ELR (cell line): ENCODE measurements at regions not wholly inside any gene's neighbourhood (a gene's known extent, or its start where the extent isn't known, plus 50 kb on each side); places are given as distances from the start of the nearest gene placed in this dataset.
"Not testable (repeated sequence)": the region's sequence is repeated elsewhere in the genome, so short reads cannot be mapped to it uniquely, and the experiment has no call there.

Source experiments
- DNase-seq: peaks from one replicate; pipeline ENCODE4 v3.0.0-alpha.2; 2015; ENCODE audit warnings: low read depth

- no peak for DNase-seq
Observed at GRCh38 chrX:143455046-143455445, 62.2 kb downstream of the SPANXN3 start.

GRCh38 chrX:143437439-143437838, 79.8 kb downstream of the SPANXN3 start:
- DNase-seq: peak; percentile 13

GRCh38 chrX:143435916-143436315, 81.4 kb downstream of the SPANXN3 start:
- DNase-seq: no peak

- DNase-seq: no peak
Observed at GRCh38 chrX:143429811-143430210, 87.5 kb downstream of the SPANXN3 start.

GRCh38 chrX:143429131-143429530, 88.1 kb downstream of the SPANXN3 start:
- DNase-seq: peak; percentile 4

- DNase-seq: no peak
Observed at GRCh38 chrX:143401160-143401559, 116.1 kb downstream of the SPANXN3 start.

GRCh38 chrX:143378851-143379250, 138.4 kb downstream of the SPANXN3 start:
- DNase-seq: no peak

- no peak for DNase-seq
Observed at GRCh38 chrX:143363419-143363818, 153.9 kb downstream of the SPANXN3 start.

- no peak for DNase-seq
Observed at GRCh38 chrX:143340190-143340589, 177.1 kb downstream of the SPANXN3 start.

- DNase-seq: no peak
Observed at GRCh38 chrX:143336261-143336660, 181.0 kb downstream of the SPANXN3 start.

GRCh38 chrX:143319526-143319925, 197.7 kb downstream of the SPANXN3 start:
- DNase-seq: no peak

GRCh38 chrX:143318857-143319256, 198.4 kb downstream of the SPANXN3 start:
- not testable (repeated sequence) for DNase-seq

- no peak for DNase-seq
Observed at GRCh38 chrX:143306991-143307937, 210.0 kb downstream of the SPANXN3 start.

- no peak for DNase-seq
Observed at GRCh38 chrX:143304518-143304917, 212.8 kb downstream of the SPANXN3 start.

- no peak for DNase-seq
Observed at GRCh38 chrX:143304025-143304424, 213.2 kb downstream of the SPANXN3 start.

- no peak for DNase-seq
Observed at GRCh38 chrX:143298663-143299241, 218.5 kb downstream of the SPANXN3 start.

- DNase-seq: no peak
Observed at GRCh38 chrX:143296521-143296920, 220.8 kb downstream of the SPANXN3 start.

- DNase-seq: no peak
Observed at GRCh38 chrX:143287236-143287635, 230.0 kb downstream of the SPANXN3 start.

- no peak for DNase-seq
Observed at GRCh38 chrX:143270317-143270716, 244.6 kb downstream of the SPANXN4 start.

- DNase-seq: not testable (repeated sequence)
Observed at GRCh38 chrX:143244593-143244992, 218.9 kb downstream of the SPANXN4 start.

GRCh38 chrX:143240658-143241057, 214.9 kb downstream of the SPANXN4 start:
- no peak for DNase-seq

GRCh38 chrX:143231492-143231891, 205.8 kb downstream of the SPANXN4 start:
- DNase-seq: no peak

- DNase-seq: not testable (repeated sequence)
Observed at GRCh38 chrX:143228600-143228999, 202.9 kb downstream of the SPANXN4 start.
